ENCODE measurements at regions not wholly inside any gene's neighbourhood (a gene's known extent, or its start where the extent isn't known, plus 50 kb on each side); places are given as distances from the start of the nearest gene placed in this dataset.
"Not testable (repeated sequence)": the region's sequence is repeated elsewhere in the genome, so short reads cannot be mapped to it uniquely, and the experiment has no call there.

GRCh38 chr2:47690706-47691325 is 92.1 kb upstream of the MSH6 start:
- DNase-seq (ENCODE audit: low read depth in 4 of 4, low spot score in 2 of 4) = not testable (repeated sequence)

GRCh38 chr2:47690132-47690531 is 92.8 kb upstream of the MSH6 start:
- no peak for DNase-seq (ENCODE audit: low read depth in 4 of 4, low spot score in 2 of 4)

- not testable (repeated sequence) for DNase-seq (ENCODE audit: low read depth in 4 of 4, low spot score in 2 of 4)
Measured at GRCh38 chr2:47689118-47689517, 93.8 kb upstream of the MSH6 start.

GRCh38 chr2:47688561-47688960 is 94.4 kb upstream of the MSH6 start:
- DNase-seq (ENCODE audit: low read depth in 4 of 4, low spot score in 2 of 4) = no peak

- no peak for DNase-seq (ENCODE audit: low read depth in 4 of 4, low spot score in 2 of 4)
Measured at GRCh38 chr2:47687856-47688255, 95.1 kb upstream of the MSH6 start.

- no peak for DNase-seq (ENCODE audit: low read depth in 4 of 4, low spot score in 2 of 4)
Measured at GRCh38 chr2:47686018-47686417, 96.9 kb upstream of the MSH6 start.

GRCh38 chr2:47682216-47682749 is 100.7 kb upstream of the MSH6 start:
- DNase-seq (ENCODE audit: low read depth in 4 of 4, low spot score in 2 of 4) = no peak

GRCh38 chr2:47676261-47676926 is 105.6 kb upstream of the KCNK12 start:
- DNase-seq (ENCODE audit: low read depth in 4 of 4, low spot score in 2 of 4) = no peak

- no peak for DNase-seq (ENCODE audit: low read depth in 4 of 4, low spot score in 2 of 4)
Measured at GRCh38 chr2:47675196-47675825, 104.5 kb upstream of the KCNK12 start.

GRCh38 chr2:47666332-47666731 is 95.5 kb upstream of the KCNK12 start:
- no peak for DNase-seq (ENCODE audit: low read depth in 4 of 4, low spot score in 2 of 4)

- no peak for DNase-seq (ENCODE audit: low read depth in 4 of 4, low spot score in 2 of 4)
Measured at GRCh38 chr2:47664817-47665216, 94.0 kb upstream of the KCNK12 start.

- DNase-seq (ENCODE audit: low read depth in 4 of 4, low spot score in 2 of 4) = no peak
Measured at GRCh38 chr2:47662552-47662951, 91.8 kb upstream of the KCNK12 start.

- no peak for DNase-seq (ENCODE audit: low read depth in 4 of 4, low spot score in 2 of 4)
Measured at GRCh38 chr2:47661310-47661709, 90.5 kb upstream of the KCNK12 start.

GRCh38 chr2:47660168-47660567 is 89.4 kb upstream of the KCNK12 start:
- DNase-seq (ENCODE audit: low read depth in 4 of 4, low spot score in 2 of 4) = no peak

GRCh38 chr2:47658646-47659320 is 88.0 kb upstream of the KCNK12 start:
- DNase-seq (ENCODE audit: low read depth in 4 of 4, low spot score in 2 of 4) = no peak

GRCh38 chr2:47657886-47658489 is 87.2 kb upstream of the KCNK12 start:
- no peak for DNase-seq (ENCODE audit: low read depth in 4 of 4, low spot score in 2 of 4)

- no peak for DNase-seq (ENCODE audit: low read depth in 4 of 4, low spot score in 2 of 4)
Measured at GRCh38 chr2:47656715-47657600, 86.2 kb upstream of the KCNK12 start.

GRCh38 chr2:47655563-47655880 is 84.7 kb upstream of the KCNK12 start:
- no peak for DNase-seq (ENCODE audit: low read depth in 4 of 4, low spot score in 2 of 4)

GRCh38 chr2:47654790-47655562 is 84.2 kb upstream of the KCNK12 start:
- DNase-seq (ENCODE audit: low read depth in 4 of 4, low spot score in 2 of 4) = no peak
